T-helper 2 cell treated with Interferon-gamma antibody and Interleukin-4, amounts not matched to agents 100 ng/mL and 5 ng/mL, for 36 hours (primary cell): ENCODE measurements at regions not wholly inside any gene's neighbourhood (a gene's known extent, or its start where the extent isn't known, plus 50 kb on each side); places are given as distances from the start of the nearest gene placed in this dataset.

Experiments
- intact Hi-C: fragments of 100-400 bp; cut with micrococcal nuclease; formaldehyde crosslinking; loops from one replicate; pipeline ENCODE4 v1.15.1; 2023

GRCh38 chr7:15937571-15937970 is 251.1 kb upstream of the MEOX2 start:
- intact Hi-C loops: no loop called here

GRCh38 chr7:15936991-15937390 is 250.5 kb upstream of the MEOX2 start:
- intact Hi-C loops: no loop called here

- intact Hi-C loops: no loop called here
Observed at GRCh38 chr7:15932318-15932717, 245.8 kb upstream of the MEOX2 start.

- intact Hi-C loops: no loop called here
Observed at GRCh38 chr7:15929411-15929810, 242.9 kb upstream of the MEOX2 start.

GRCh38 chr7:15925608-15926007 is 239.1 kb upstream of the MEOX2 start:
- intact Hi-C loops: no loop called here

- intact Hi-C loops: no loop called here
Observed at GRCh38 chr7:15924910-15925309, 238.4 kb upstream of the MEOX2 start.

GRCh38 chr7:15922002-15922401 is 235.5 kb upstream of the MEOX2 start:
- intact Hi-C loops: no loop called here

- intact Hi-C loops: no loop called here
Observed at GRCh38 chr7:15921576-15921975, 235.1 kb upstream of the MEOX2 start.

GRCh38 chr7:15920953-15921352 is 234.5 kb upstream of the MEOX2 start:
- intact Hi-C loops: no loop called here

- intact Hi-C loops: no loop called here
Observed at GRCh38 chr7:15916681-15917380, 230.3 kb upstream of the MEOX2 start.

- intact Hi-C loops: no loop called here
Observed at GRCh38 chr7:15915686-15916293, 229.3 kb upstream of the MEOX2 start.

GRCh38 chr7:15914611-15915010 is 228.1 kb upstream of the MEOX2 start:
- intact Hi-C loops: no loop called here

- intact Hi-C loops: no loop called here
Observed at GRCh38 chr7:15906436-15906835, 220.0 kb upstream of the MEOX2 start.

GRCh38 chr7:15905251-15906040 is 219.0 kb upstream of the MEOX2 start:
- intact Hi-C loops: no loop called here

- intact Hi-C loops: no loop called here
Observed at GRCh38 chr7:15891151-15891881, 204.8 kb upstream of the MEOX2 start.

- intact Hi-C loops: no loop called here
Observed at GRCh38 chr7:15889507-15889906, 203.0 kb upstream of the MEOX2 start.

- intact Hi-C loops: no loop called here
Observed at GRCh38 chr7:15888090-15888489, 201.6 kb upstream of the MEOX2 start.

GRCh38 chr7:15886626-15887025 is 200.1 kb upstream of the MEOX2 start:
- intact Hi-C loops: no loop called here

GRCh38 chr7:15885678-15886077 is 199.2 kb upstream of the MEOX2 start:
- intact Hi-C loops: no loop called here

GRCh38 chr7:15874774-15875173 is 188.3 kb upstream of the MEOX2 start:
- intact Hi-C loops: no loop called here

GRCh38 chr7:15870347-15870746 is 183.9 kb upstream of the MEOX2 start:
- intact Hi-C loops: no loop called here

- intact Hi-C loops: no loop called here
Observed at GRCh38 chr7:15867441-15867840, 181.0 kb upstream of the MEOX2 start.
